AG04450 (cell line): ENCODE measurements at regions not wholly inside any gene's neighbourhood (a gene's known extent, or its start where the extent isn't known, plus 50 kb on each side); places are given as distances from the start of the nearest gene placed in this dataset.

ENCODE experiments used
- CTCF ChIA-PET: fragments of 300-600, 350-600 bp; formaldehyde crosslinking; extraction: SDS; loops from one replicate; lab custom pipeline; 2022; ENCODE audit warnings: antibody characterized with exemption, inconsistent platforms; lab: Charles Lee
- POLR2A ChIA-PET: fragments of 350-600 bp; formaldehyde crosslinking; extraction: SDS; loops from one replicate; lab custom pipeline; 2021; ENCODE audit warnings: antibody characterized with exemption, inconsistent platforms; lab: Yijun Ruan, JAX
- DNase-seq: peaks from one replicate; pipeline ENCODE4 v3.0.0-alpha.2; 2011; ENCODE audit warnings: low read depth, low spot score
- H3K27ac ChIP-seq: one replicate; pipeline ENCODE4 v1.5.1; 2012; ENCODE audit warnings: low read depth, low read length, control low read depth
- H3K27me3 ChIP-seq: one replicate; pipeline ENCODE4 v1.6.0; 2012; ENCODE audit warnings: low read length; ENCODE audit not compliant: control insufficient read depth, insufficient read depth
- H3K4me3 ChIP-seq: 2 replicates; pipeline ENCODE4 v1.5.1; 2011; ENCODE audit warnings: mild to moderate bottlenecking, low read depth, low read length, control low read depth
- H3K9me3 ChIP-seq: 2 replicates; pipeline ENCODE4 v1.5.1; 2012; ENCODE audit warnings: low read length; ENCODE audit not compliant: control insufficient read depth, insufficient read depth
- CTCF ChIP-seq: IDR thresholded peaks from 2 replicates; pipeline ENCODE4 v1.5.1; 2011; ENCODE audit warnings: low read depth, low read length, control low read depth, inconsistent platforms

GRCh38 chr21:24045775-24046215 lies 1561.5 kb downstream of the MRPL39 start:
- H3K27ac ChIP-seq: peak overlapping the region; percentile 58
- DNase-seq: peak; percentile 94
- no peaks in the 10 kb centered on the region for H3K27me3 ChIP-seq
- H3K4me3 ChIP-seq: no peak overlapping the region
- ChIA-PET POLR2A (no interaction called here), CTCF (interaction anchor here (0.6 to 2.0 kb wide), 31 partner anchors 10 to 1238 kb away, joined by 3 to 20 read pairs (median 3); no protein-coding TSS in a partner anchor)
- peak; percentile 62 for TF ChIP-seq CTCF
- H3K9me3 ChIP-seq: no peaks in the 10 kb centered on the region

- POLR2A ChIA-PET: no interaction called here
- no peak for DNase-seq
- CTCF ChIA-PET: interaction anchor here (0.6 to 2.0 kb wide), 40 partner anchors 8 to 1654 kb away, joined by 3 to 20 read pairs (median 4); no protein-coding TSS in a partner anchor
- Histone ChIP-seq H3K4me3 (no peak overlapping the region), H3K27me3 (no peaks in the 10 kb centered on the region), H3K9me3 (no peaks in the 10 kb centered on the region), H3K27ac (no peak overlapping the region)
- TF ChIP-seq CTCF: no peak
Measured at GRCh38 chr21:24045373-24045772, 1561.9 kb downstream of the MRPL39 start.

- ChIA-PET POLR2A (no interaction called here), CTCF (no interaction called here)
- no peak for DNase-seq
- TF ChIP-seq CTCF: no peak
- Histone ChIP-seq H3K9me3 (no peaks in the 10 kb centered on the region), H3K4me3 (no peak overlapping the region), H3K27ac (no peak overlapping the region), H3K27me3 (no peaks in the 10 kb centered on the region)
Measured at GRCh38 chr21:24042687-24043086, 1564.6 kb downstream of the MRPL39 start.

GRCh38 chr21:24032709-24033232 lies 1574.5 kb downstream of the MRPL39 start:
- ChIA-PET CTCF (interaction anchor here (1.0 kb wide), 1 partner anchor 12 kb away, joined by 4 read pairs; no protein-coding TSS in a partner anchor), POLR2A (no interaction called here)
- no peaks in the 10 kb centered on the region for H3K9me3 ChIP-seq
- H3K27ac ChIP-seq: no peak overlapping the region
- DNase-seq: no peak
- no peak overlapping the region for H3K4me3 ChIP-seq
- TF ChIP-seq CTCF: no peak
- no peaks in the 10 kb centered on the region for H3K27me3 ChIP-seq

GRCh38 chr21:24027396-24027795 lies 1579.9 kb downstream of the MRPL39 start:
- ChIA-PET CTCF (interaction anchor here (3.5 kb wide), 1 partner anchor 18 kb away, joined by 20 read pairs; no protein-coding TSS in a partner anchor), POLR2A (no interaction called here)
- no peak overlapping the region for H3K4me3 ChIP-seq
- no peak for DNase-seq
- H3K27me3 ChIP-seq: no peaks in the 10 kb centered on the region
- TF ChIP-seq CTCF: no peak
- H3K27ac ChIP-seq: no peak overlapping the region
- no peaks in the 10 kb centered on the region for H3K9me3 ChIP-seq
